ENCODE measurements at regions not wholly inside any gene's neighbourhood (a gene's known extent, or its start where the extent isn't known, plus 50 kb on each side); places are given as distances from the start of the nearest gene placed in this dataset.
"Not testable (repeated sequence)": the region's sequence is repeated elsewhere in the genome, so short reads cannot be mapped to it uniquely, and the experiment has no call there.

DNA sequence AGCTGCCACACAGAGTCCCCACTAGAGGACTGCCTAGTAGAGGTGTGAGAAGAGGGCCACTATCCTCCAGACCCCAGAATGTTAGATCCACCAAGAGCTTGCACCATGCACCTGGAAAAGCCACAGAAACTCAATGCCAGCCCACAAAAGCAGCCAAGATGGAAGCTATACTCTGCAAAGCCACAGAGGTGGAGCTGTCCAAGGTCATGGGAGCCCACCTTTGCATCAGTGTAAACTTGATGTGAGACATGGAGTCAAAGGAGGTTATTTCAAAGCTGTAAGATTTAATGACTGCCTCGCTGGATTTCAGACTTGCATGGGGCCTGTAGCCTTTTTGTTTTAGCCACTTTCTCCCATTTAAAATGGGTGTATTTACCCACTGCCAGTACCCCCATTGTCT is 1030.1 kb upstream of the GRIA3 start:
- DNase-seq (ENCODE audit: low read depth in 2 of 2, low spot score in 1 of 2) = no peak

DNA sequence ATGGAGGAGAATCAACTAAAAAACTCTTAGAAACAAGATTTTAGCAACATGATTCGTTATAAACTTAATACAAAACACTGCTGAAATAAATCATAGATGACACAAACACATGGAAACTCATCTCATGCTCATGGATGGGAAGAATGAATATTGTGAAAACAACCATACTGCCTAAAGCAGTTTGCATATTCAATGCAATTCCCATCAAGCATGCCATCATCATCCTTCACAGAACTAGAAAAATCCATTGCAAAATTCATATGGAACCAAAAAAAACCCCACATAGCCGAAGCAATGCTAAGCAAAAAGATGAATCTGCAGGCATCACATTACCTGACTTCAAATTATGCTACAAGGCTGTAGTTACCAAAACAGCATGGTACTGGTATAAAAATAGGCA is 1015.8 kb upstream of the GRIA3 start:
- DNase-seq (ENCODE audit: low read depth in 2 of 2, low spot score in 1 of 2) = no peak

DNA sequence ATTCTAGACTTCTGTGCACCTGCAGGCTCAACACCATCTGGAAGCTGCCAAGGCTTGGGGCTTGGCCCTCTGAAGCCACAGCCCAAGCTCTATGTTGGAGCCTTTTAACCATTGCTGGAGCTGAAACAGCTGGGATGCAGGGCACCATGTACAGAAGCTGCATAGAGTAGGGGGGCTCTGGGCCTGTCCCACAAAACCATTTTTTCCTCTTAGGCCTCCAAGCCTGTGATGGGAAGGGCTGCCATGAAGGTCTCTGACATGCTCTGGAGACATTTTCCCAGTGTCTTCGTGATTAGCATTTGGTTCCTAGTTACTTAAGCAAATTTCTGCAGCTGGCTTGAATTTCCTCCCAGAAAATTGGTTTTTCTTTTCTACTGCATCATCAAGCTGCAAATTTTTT is 999.3 kb upstream of the GRIA3 start:
- no peak for DNase-seq (ENCODE audit: low read depth in 2 of 2, low spot score in 1 of 2)

DNA sequence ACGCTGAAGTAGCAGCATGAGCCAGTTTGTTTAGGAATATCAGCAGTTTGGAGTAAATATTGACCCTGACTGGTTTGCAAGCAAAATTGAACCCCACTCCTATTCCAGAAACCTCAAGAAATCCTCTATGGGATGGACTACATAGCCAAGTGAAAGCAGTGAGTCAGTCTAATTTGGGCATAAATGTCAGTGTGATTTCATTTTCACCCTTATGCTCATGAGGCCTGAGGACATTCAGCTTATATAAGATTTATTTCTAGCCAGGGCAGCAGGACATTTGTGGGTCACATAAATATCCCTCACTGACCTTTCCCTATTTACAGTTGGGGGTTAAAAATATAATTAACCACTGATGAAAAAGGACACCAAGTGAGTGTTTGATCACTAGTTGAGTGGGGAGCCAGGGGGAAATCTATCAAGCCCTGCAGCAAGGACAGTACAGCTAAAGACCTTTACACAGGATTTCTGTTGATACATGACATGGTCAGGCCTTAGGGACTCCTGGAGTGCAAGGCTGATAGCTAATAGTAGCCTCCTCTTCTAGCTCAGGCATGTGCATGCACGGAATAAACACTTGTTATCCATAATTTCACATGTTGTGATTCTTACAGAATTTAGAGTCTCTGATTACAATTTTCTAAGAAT is 996.9 kb upstream of the GRIA3 start:
- no peak for DNase-seq (ENCODE audit: low read depth in 2 of 2, low spot score in 1 of 2)

DNA sequence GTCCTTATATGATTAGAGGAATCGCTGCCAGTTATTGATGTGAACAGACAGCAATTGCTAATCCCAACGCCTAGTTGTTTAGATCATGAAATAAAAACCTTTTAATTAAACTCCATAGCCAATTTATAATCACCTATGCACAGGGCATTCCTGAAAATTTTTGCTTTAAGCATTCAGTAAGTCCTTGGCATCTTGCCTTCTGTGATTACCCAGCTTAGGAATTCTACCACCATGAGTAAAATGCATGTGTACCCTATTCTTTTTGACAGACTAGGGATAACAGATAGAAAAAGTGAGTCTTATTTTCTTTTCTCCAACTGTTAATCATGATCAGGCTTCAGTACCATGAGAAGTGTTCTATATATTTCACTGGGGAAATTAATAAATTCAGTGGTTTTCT is 995.3 kb upstream of the GRIA3 start:
- no peak for DNase-seq (ENCODE audit: low read depth in 2 of 2, low spot score in 1 of 2)

DNA sequence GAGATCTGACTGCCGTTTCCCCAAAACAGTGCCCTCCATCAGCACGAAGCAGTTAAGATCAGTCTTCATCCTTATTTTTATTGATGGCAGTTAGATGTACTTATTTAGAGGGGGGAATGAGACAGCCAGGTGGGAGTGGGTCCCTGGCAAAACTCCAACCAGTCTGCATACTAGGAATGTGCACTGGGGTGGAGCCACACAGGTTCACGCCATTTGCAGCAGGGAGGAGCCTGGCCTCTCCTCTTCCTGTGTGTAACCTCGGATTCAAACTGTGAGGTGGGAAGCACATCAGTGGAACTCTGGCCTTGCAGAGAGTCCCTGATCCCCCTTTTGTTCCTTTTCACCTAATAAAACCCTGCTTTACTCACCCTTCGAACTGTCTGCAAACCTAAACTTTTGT is 987.7 kb upstream of the GRIA3 start:
- no peak for DNase-seq (ENCODE audit: low read depth in 2 of 2, low spot score in 1 of 2)

DNA sequence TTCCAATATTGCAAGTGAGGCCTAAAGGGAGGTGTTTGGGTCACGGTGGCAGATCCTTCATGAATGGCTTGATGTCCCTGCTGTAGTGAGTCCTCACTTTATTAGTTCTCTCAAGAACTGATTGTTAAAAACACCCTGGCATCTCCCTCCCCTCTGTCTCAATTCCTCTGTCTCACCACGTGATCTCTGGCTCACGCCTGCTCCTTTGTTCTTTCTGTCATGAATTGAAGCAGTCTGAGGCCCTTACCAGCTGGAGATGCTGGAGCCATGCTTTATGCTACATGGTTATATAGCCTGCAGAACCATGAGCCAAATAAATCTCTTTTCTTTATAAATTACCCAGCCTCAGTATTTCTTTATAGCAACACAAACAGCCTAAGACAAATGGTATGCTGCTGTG is 980.7 kb upstream of the GRIA3 start:
- no peak for DNase-seq (ENCODE audit: low read depth in 2 of 2, low spot score in 1 of 2)

DNA sequence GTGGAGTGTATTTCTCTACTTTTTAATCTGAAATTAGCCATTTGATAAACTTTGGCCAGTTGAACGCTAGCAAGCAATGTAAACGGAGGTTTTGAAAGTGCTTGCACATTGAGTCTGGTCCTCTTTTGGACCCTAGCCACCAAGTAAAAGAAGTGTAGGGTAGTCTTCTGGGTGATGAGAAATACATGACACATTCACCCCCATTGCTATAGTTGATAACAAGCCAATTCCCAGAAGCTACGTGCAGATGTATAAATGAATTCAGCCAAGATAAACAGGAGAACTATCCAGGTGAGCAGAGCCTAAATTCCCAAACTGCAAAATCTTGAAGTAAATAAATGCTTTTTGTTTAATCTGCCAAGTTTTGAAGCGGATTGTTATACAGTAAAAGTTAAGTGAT is 965.4 kb upstream of the GRIA3 start:
- DNase-seq (ENCODE audit: low read depth in 2 of 2, low spot score in 1 of 2) = no peak

DNA sequence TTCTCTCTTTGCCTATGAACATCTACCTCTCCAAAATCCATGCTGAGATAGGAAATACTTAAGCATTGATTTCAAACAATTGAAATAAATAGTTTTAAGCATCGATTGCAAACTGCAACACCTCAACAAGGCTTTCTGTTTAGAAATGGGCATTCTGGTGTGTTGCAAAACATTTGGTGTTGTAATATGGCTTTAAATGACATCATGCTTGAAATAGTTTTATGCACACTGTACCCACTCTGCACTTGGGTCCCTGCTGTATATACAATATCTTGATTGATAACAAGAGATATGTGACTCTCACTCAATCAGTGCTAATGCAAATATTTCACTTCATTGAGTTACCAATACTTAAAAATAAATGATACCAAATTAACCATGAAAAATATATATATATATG is 964.9 kb upstream of the GRIA3 start:
- no peak for DNase-seq (ENCODE audit: low read depth in 2 of 2, low spot score in 1 of 2)

DNA sequence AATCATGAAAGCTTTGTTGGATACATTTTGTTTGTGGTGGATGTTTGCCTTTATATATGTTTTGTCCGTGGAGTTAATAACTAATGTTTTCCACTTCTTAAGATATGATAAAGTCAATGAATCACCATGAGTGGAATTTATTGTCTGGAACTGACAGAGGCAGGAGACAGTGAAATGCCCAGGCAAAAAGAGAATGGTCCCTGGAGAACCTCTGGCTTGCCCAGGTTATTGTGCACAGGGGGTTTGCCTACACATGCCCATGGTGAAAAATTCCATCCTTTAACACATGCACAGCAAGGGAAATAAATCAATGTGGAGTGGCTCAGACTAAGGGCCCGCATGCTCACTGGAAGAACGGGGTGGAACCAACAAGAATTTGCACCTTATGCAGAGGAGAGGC is 964.3 kb upstream of the GRIA3 start:
- DNase-seq (ENCODE audit: low read depth in 2 of 2, low spot score in 1 of 2) = no peak

DNA sequence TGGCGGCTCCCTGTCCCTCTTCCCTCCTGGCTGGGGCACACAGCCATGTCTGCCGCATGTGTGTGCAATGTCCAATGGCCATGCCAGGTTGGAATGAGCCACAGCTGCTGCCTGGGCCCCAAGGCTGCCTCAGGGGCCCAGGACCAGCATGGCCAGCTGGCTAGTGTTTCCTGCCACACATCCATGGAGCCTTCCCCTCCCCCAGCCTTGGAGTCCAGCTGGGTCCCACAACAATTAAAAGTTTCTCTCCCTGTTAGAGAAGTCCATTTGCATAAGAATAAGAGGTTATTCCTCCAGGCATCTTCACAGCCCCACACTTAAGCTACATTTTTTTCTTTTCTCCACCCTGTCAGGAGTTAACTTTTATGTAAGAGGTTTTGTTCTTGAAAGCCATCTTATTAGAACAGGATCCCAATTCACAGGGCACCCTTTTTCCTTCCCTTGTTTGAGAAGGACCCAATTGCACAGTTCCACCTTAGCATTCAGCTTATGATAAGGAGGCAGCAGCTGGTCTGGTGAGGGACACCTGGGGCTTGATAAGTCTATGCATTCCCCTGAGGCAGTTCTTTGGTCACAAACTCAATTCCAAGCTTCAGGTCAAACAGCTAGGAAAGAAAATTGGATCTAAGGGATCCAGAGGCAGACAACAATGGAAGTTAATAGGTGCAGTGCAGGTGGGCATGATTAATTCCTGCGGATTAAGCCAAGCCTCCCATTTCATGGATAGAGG is 963.3 kb upstream of the GRIA3 start:
- no peak for DNase-seq (ENCODE audit: low read depth in 2 of 2, low spot score in 1 of 2)

DNA sequence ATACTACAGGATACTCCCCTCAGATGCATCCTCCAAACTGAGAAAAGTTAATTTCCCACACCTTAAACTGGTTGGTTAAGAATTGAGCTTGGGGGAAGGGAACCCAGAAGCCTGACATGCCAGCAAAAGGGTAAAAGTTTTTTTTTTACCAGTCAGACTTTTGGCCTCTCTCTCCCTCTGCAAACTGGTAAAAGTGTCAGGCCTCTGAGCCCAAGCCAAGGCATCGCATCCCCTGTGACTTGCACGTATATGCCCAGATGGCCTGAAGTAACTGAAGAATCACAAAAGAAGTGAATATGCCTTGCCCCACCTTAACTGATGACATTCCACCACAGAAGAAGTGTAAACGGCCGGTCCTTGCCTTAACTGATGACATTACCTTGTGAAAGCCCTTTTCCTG is 962.3 kb upstream of the GRIA3 start:
- DNase-seq (ENCODE audit: low read depth in 2 of 2, low spot score in 1 of 2) = not testable (repeated sequence)

DNA sequence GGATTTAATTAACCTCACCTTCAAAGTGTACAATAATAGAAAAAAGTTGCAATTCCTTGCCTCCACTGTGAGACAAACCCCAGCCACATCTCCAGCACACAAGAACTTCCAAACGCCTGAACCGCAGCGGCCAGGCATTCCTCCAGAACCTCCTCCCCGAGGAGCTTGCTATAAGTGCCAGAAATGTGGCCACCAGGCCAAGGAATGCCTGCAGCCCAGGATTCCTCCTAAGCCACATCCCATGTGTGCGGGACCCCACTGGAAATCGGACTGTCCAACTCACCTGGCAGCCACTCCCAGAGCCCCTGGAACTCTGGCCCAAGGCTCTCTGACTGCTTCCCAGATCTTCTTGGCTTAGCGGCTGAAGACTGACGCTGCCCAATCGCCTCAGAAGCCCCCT is 959.9 kb upstream of the GRIA3 start:
- not testable (repeated sequence) for DNase-seq (ENCODE audit: low read depth in 2 of 2, low spot score in 1 of 2)

DNA sequence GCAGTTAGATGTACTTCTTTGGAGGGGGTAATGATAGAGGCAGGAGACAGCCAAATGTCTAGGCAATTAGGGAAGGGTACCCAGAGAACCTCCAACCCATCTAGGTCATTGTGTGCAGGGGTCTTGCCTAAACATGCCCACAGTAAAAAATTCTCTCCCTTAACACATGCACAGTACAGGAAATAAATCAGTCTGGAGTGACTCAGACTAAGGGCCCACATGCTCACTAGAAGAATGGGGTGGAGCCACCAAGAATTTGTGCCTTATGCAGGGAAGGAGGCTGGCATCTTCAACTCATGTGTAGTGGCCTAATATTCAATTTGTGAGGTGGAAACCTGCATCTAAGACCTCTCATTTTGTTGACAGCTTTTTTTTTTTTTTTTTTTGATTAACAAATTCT is 945.3 kb upstream of the GRIA3 start:
- DNase-seq (ENCODE audit: low read depth in 2 of 2, low spot score in 1 of 2) = no peak

DNA sequence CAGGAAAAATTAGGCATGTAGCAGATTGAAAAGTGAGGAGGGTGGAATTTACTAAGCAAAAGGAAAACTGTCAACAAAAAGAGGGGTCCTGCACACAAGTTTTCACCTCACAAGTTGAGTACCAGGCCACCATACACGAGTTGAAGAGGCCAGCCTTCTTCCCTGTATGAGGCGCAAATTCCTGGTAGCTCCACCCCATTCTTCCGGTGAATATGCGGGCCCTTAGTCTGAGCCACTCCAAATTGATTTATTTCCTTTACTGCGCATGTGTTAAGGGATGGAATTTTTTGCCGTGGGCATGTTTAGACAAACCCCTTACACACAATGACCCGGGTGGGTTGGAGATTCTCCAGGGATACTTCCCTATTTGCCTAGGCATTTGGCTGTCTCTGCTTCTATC is 942.1 kb upstream of the GRIA3 start:
- no peak for DNase-seq (ENCODE audit: low read depth in 2 of 2, low spot score in 1 of 2)

DNA sequence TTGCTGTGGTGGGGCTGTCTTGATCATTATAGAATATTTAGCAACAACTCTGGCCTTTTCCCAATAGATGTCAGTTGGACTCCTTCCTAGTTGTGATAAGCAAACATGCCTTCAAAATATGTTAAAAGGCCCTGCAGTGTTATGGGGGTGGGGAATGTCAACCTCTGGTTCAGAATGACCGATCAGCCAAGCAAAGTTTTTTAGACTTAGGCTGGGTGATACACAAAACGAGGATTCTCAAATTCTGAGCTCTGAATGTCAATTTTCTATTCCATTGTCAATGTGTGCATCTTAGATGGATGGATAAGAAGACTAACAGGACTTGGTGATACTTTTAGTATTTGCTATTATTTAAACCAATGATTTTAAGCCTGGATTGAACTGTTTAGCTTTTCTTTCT is 940.0 kb upstream of the GRIA3 start:
- DNase-seq (ENCODE audit: low read depth in 2 of 2, low spot score in 1 of 2) = no peak

DNA sequence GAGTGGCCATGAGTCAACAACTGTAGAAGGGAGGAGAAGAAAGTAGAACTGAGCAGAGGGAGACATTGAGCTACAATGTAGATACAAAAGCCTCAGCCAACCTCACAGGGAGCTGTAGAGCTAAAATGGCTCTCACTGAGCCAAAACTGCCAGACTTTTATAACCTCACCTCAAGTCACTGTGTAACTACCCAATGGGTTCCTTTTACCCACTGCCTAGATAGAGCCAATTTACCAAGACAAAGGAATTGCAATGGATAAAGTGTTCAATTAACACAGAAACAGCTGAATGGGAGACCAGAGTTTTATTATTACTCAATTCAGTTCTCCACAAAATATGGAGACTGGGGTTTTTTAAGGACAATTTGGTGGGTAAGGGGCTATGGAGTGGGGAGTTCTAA is 938.9 kb upstream of the GRIA3 start:
- DNase-seq (ENCODE audit: low read depth in 2 of 2, low spot score in 1 of 2) = no peak

DNA sequence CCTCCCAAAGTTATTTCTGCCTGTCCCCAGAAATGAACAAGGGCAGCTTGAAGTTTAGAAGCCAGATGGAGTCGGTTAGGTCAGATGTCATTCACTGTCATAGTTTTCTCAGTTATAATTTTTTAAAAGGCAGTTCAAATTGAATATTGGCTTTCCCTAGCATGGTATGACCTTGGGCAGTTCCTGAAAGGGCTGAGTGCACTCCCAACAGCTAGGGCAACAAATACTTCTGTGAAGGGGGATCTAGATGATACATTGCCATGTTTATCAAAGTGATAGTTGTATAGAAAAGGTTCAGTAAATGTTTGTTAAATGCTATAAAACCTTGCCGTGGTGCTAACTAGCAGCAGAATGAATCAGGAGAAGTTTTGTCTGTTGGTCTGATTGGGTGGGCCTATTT is 938.1 kb upstream of the GRIA3 start:
- DNase-seq (ENCODE audit: low read depth in 2 of 2, low spot score in 1 of 2) = no peak

DNA sequence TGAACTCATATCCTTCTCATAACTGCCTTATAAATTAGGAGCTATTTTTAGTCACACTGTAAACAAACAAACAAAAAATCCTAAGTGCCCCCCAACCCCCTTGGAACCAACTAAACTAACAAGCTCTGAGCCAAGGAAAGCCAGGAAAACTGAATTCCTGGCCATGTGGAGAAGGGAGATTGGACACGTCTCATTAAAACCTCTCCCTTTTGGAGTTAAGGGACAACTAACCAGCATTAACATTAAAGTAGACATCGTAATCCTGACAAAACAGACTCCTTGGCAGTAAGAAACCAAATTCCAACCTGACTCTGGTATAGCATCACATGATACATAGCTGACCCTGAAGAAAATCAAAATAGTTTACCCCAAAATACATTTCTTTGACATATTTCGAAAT is 937.1 kb upstream of the GRIA3 start:
- no peak for DNase-seq (ENCODE audit: low read depth in 2 of 2, low spot score in 1 of 2)

DNA sequence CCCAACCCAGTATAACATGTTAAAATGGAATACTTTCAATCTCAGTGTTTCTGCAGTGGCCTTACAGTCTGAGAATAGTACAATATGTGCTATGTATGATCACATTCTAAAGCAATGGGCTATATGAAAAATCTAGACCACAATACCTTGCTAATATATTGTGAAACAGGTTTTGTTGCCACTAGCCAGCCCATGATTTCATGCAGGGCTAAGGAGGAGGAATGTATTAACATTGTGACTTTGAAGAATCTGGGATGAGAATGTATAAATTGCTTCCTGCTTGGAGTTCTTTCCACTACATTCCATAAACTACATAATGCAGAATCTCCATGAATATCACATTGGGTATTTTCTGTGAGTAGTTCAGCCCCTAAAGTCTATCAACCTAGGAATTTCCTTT is 935.4 kb upstream of the GRIA3 start:
- no peak for DNase-seq (ENCODE audit: low read depth in 2 of 2, low spot score in 1 of 2)

DNA sequence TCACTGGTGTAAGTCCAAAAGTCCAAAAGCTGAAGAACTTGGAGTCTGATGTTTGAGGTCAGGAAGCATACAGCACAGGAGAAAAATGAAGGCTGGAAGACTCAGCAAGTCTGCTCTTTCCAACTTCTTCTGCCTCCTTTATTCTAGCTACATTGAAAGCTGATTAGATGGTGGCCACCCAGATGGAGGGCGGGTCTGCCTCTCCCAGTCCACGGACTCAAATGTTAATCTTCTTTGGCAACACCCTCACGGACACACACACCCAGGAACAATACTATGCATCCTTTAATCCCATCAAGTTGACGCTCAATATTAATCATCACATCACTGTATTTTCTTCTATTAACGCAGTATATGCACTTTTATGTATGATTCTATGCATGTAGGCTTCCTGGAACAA is 931.6 kb upstream of the GRIA3 start:
- no peak for DNase-seq (ENCODE audit: low read depth in 2 of 2, low spot score in 1 of 2)

DNA sequence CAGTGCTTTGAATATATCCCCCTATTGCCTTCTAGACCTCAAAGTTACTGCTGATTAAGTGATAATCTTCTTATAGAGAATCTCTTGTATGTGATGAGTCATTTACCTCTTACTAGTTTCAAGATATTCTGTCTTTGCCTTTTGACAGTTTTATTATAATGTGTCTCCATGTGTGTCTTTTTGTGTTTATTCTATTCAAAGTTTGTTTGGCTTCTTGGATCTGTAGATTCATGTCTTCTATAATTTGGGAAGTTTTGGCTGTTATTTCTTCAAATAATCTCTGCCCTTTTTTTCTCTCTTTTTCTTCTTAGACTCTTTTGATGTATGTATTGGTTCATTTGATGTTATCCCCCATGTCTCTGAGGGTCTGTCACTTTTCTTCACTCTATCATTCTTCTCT is 915.7 kb upstream of the GRIA3 start:
- no peak for DNase-seq (ENCODE audit: low read depth in 2 of 2, low spot score in 1 of 2)

DNA sequence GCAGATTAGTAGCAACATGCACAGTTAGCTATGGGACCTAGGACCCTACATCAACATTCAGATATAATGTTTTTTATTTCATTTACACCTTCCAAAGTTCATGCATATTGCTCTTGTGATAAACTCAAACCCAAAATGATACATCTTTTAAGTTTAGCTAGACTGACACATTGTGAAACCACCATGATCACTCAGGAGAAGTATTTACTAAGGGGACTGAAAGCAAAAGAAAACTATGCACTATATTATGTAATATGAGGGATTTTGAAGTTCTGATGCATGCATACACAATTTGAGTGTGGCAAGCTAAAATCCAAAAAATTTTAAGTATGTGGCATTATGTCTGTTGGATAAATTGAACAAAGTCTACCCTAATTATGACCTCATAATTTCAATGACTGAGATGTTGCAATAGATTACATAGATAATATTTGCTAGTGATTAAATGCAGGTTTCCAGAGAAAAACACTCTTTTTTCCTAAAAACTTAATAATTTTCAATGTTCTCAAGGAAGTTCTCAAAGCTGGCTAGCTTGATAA is 914.8 kb upstream of the GRIA3 start:
- no peak for DNase-seq (ENCODE audit: low read depth in 2 of 2, low spot score in 1 of 2)
